ENCODE measurements at regions not wholly inside any gene's neighbourhood (a gene's known extent, or its start where the extent isn't known, plus 50 kb on each side); places are given as distances from the start of the nearest gene placed in this dataset.

DNA sequence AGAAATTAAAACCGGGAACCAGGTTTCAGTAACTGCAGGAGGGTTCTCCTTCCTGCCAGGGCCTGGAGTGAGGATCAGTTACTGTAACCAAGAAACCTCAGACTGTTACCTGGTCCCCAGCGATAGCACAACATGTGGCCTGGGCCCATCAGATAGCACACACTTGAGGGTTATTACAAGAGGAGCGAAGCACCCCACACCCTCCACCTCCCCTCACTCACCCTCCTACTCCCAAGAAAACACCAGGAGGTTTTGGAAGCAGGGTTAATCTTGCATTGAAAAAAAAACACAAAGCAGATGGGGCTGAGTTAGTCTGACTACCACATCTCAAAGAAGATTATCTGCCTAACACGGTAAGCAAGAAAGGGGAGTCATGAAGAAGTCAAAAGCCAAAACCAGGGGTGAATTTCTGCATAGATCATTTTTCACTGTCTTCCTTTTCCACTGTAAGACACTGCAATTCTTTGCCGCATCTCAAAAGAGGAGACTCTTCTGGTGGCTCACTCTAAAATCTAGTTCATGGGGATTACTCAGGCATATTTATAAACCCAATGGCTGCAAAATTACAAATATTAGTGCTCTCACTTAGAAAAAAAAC is 75.9 kb upstream of the DOCK9 start:
- Histone ChIP-seq H3K9me3 (ENCODE audit: control insufficient read depth in 2 of 2, low read length in 2 of 2) (no peaks in the 10 kb centered on the region), H3K27ac (ENCODE audit: low read length) (peak overlapping the region; percentile 24), H3K4me1 (ENCODE audit: control insufficient read depth, insufficient read depth, low read length) (peaks cover 31% of the 10 kb centered on the region), H3K27me3 (ENCODE audit: control insufficient read depth in 1 of 2, insufficient read depth in 2 of 2, low read length in 2 of 2) (no peaks in the 10 kb centered on the region), H3K36me3 (ENCODE audit: control insufficient read depth in 2 of 2, insufficient read depth in 2 of 2, low read length in 2 of 2) (no peaks in the 10 kb centered on the region), H3K4me3 (ENCODE audit: low read length in 2 of 2) (no peak overlapping the region), H3K9ac (ENCODE audit: low read length in 2 of 2) (peak overlapping the region in 1 of 2 donors; percentile 13)

DNA sequence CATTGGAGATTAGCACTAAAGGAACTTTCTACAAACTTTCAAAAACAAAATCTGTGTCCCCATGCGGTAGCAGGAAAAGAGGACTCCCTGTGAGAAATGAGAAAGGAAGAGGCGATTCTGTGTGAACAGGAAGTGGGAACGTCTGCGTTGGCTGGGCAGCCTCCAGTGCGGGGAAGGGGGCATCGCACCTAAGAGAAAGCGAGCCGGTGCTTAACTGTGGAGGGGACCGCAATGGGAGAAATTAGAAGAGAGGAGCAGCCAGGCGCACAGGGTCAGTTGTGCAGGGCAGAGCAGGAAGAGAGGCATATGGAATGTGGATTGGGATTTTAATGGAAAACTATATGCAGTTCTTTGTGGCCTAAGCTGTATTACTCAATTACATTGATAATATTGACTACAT is 77.4 kb upstream of the DOCK9 start:
- H3K27ac ChIP-seq (ENCODE audit: low read length): peak overlapping the region; percentile 55
- no peaks in the 10 kb centered on the region for H3K27me3 ChIP-seq (ENCODE audit: control insufficient read depth in 1 of 2, insufficient read depth in 2 of 2, low read length in 2 of 2)
- peak overlapping the region in 1 of 2 donors; percentile 1 for H3K4me3 ChIP-seq (ENCODE audit: low read length in 2 of 2)
- H3K4me1 ChIP-seq (ENCODE audit: control insufficient read depth, insufficient read depth, low read length): peaks cover 37% of the 10 kb centered on the region
- no peaks in the 10 kb centered on the region for H3K9me3 ChIP-seq (ENCODE audit: control insufficient read depth in 2 of 2, low read length in 2 of 2)
- H3K9ac ChIP-seq (ENCODE audit: low read length in 2 of 2): no peak overlapping the region
- no peaks in the 10 kb centered on the region for H3K36me3 ChIP-seq (ENCODE audit: control insufficient read depth in 2 of 2, insufficient read depth in 2 of 2, low read length in 2 of 2)

DNA sequence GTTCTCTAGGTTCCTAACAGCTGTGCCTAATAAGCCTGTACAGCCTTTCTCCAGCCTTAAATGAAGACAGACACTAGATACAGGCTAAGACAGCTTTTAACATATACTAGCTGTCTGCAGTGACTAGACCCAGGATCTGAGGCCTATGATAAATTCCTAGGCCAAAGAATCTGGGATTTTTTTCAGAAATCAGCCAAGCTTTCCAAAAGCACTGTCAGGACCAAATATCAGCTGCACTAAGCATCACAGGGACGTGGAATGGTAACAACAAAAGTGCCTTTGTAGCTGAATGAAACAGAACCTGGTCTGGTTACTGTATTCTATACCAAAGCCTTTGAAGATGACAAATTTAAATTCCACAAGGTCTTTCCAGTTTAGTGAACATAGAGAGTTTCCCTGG is 77.9 kb upstream of the DOCK9 start:
- Histone ChIP-seq H3K4me3 (ENCODE audit: low read length in 2 of 2) (peak overlapping the region in 1 of 2 donors; percentile 1), H3K9me3 (ENCODE audit: control insufficient read depth in 2 of 2, low read length in 2 of 2) (no peaks in the 10 kb centered on the region), H3K27ac (ENCODE audit: low read length) (peak overlapping the region; percentile 55), H3K4me1 (ENCODE audit: control insufficient read depth, insufficient read depth, low read length) (peaks cover 41% of the 10 kb centered on the region), H3K27me3 (ENCODE audit: control insufficient read depth in 1 of 2, insufficient read depth in 2 of 2, low read length in 2 of 2) (no peaks in the 10 kb centered on the region), H3K36me3 (ENCODE audit: control insufficient read depth in 2 of 2, insufficient read depth in 2 of 2, low read length in 2 of 2) (no peaks in the 10 kb centered on the region), H3K9ac (ENCODE audit: low read length in 2 of 2) (no peak overlapping the region)

DNA sequence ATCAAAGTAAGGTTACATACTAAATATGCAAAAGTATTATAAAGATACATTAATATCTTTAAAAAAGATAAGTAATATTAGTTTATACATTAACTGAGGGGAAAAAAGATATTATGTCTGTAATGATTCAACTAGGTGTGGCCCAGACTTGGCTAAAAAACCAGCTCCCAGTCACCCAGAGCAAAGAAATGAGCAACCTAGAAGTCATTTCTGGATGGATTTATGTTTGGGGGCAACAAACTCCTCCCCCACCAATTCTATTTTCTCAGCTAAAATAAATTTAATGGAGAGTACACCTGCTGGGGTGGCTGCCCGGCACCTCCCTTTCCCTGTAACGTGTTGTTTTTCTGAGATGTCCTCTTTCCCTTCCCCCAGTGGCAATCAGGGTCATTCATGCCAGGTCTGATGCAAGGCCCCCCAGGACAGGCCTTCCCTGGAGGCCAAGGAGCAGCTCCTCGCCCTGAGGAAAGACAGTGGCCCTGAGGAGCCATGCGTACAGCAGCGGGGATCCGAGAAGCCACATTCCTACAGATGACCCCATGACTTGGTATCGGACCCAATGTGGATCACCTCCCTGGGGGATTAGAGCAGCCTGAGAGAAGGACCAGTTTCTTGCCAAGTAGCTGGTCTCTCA is 78.6 kb upstream of the DOCK9 start:
- H3K36me3 ChIP-seq (ENCODE audit: control insufficient read depth in 2 of 2, insufficient read depth in 2 of 2, low read length in 2 of 2): no peaks in the 10 kb centered on the region
- H3K9me3 ChIP-seq (ENCODE audit: control insufficient read depth in 2 of 2, low read length in 2 of 2): no peaks in the 10 kb centered on the region
- peaks cover 42% of the 10 kb centered on the region for H3K4me1 ChIP-seq (ENCODE audit: control insufficient read depth, insufficient read depth, low read length)
- H3K4me3 ChIP-seq (ENCODE audit: low read length in 2 of 2): no peak overlapping the region
- no peak overlapping the region for H3K9ac ChIP-seq (ENCODE audit: low read length in 2 of 2)
- no peaks in the 10 kb centered on the region for H3K27me3 ChIP-seq (ENCODE audit: control insufficient read depth in 1 of 2, insufficient read depth in 2 of 2, low read length in 2 of 2)
- peak overlapping the region; percentile 60 for H3K27ac ChIP-seq (ENCODE audit: low read length)

DNA sequence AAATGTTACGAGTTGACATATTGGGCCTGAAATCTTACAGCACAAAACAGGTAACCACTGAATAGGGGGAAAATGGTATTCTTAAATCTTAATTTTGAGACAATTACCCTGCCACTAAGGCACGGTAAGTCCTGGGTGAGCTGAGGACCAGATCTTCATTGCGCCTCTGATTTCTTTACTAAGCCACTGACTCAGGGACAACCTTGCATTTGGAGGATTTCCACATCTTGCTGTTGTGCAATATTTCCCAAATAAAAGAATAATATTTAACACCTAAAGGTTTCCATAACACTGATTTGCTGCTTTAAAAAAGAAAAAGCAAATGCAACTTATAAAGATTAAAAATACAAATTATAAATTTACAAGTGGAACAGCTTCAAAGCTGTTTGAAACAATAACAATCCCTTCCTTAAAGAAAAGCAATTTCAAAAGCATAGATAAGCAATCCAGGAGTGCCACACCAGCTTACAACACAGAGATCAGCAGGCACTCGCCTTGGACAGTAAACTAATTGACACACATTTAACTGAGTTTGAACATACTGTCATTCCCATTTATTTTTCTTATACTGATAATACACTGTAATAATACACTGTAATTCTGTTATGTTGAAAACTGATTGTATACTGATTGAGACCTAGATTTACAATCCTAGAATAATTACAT is 79.6 kb upstream of the DOCK9 start:
- Histone ChIP-seq H3K9me3 (ENCODE audit: control insufficient read depth in 2 of 2, low read length in 2 of 2) (no peaks in the 10 kb centered on the region), H3K4me1 (ENCODE audit: control insufficient read depth, insufficient read depth, low read length) (peaks cover 45% of the 10 kb centered on the region), H3K9ac (ENCODE audit: low read length in 2 of 2) (no peak overlapping the region), H3K4me3 (ENCODE audit: low read length in 2 of 2) (no peak overlapping the region), H3K36me3 (ENCODE audit: control insufficient read depth in 2 of 2, insufficient read depth in 2 of 2, low read length in 2 of 2) (no peaks in the 10 kb centered on the region), H3K27me3 (ENCODE audit: control insufficient read depth in 1 of 2, insufficient read depth in 2 of 2, low read length in 2 of 2) (no peaks in the 10 kb centered on the region), H3K27ac (ENCODE audit: low read length) (peak overlapping the region; percentile 60)

DNA sequence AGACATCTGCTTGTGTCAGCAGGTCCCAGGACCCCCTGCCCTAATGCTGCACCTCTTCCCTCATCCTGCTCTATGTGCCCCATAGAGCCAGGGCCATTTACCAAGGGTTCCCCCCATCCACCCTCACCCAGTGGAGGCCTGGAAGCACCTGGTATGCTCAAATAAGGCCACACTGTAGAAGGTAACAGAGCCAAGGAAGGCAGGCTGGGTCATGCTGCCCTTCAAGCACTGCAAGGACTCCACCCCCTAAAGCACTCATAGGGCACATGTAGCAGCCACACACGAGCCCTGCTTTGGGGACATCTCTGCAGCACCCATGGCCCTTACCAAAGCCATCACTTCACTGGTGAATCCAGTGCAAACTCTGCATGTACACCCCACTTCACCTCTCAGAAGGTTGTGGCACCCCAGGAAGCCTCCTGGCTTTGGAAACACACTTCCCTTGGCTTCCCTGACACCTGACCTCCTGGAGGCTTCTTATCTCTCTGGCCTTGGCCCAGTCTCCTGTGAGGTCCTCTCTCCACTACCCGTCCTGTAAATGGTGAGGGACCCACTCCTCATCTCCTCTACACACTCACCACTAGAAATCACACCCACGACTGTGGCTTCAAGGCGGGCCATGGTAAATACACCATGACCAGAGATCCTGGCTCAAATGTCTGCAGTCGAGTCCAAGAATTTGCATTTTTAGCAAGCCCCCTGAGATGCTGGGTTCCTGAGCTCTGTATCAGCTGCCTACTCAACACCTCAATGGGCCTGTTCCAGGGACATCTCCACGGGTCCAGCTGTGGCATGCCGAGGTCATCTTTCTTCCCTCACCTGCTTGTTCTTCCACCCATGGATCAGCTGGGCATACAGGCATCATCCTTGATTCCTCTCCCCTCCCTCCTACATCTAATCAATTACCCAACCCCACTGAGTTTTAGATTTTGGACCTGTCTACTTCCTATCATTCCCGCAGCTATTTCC is 80.9 kb upstream of the DOCK9 start:
- Histone ChIP-seq H3K27ac (ENCODE audit: low read length) (peak overlapping the region; percentile 31), H3K36me3 (ENCODE audit: control insufficient read depth in 2 of 2, insufficient read depth in 2 of 2, low read length in 2 of 2) (no peaks in the 10 kb centered on the region), H3K4me3 (ENCODE audit: low read length in 2 of 2) (no peak overlapping the region), H3K4me1 (ENCODE audit: control insufficient read depth, insufficient read depth, low read length) (peaks cover 56% of the 10 kb centered on the region), H3K27me3 (ENCODE audit: control insufficient read depth in 1 of 2, insufficient read depth in 2 of 2, low read length in 2 of 2) (no peaks in the 10 kb centered on the region), H3K9ac (ENCODE audit: low read length in 2 of 2) (no peak overlapping the region), H3K9me3 (ENCODE audit: control insufficient read depth in 2 of 2, low read length in 2 of 2) (no peaks in the 10 kb centered on the region)

DNA sequence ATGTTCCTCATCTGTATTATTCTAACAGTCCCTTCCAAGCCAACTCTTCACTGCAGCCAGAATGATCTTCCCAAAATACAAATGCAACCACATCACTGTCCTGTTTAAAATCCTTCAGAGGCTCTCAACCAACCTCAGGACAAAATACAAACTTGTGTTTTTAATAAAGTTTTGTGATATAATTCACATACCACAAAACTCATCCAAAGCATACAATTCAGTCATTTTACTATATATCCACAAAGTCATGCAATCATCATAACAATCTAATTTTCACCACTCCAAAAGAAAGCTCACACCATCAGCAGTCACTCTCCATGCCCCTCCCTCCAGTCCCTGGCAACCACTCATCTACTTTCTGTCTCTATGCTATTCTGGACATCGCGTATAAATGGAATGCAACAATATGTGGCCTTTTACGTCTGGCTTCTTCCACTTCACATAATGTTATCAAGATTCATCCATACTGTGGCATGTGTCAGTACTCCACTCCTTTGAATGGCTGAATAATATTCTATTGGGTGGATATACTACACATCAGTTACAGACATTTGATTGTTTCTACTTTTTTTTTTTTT is 81.7 kb upstream of the DOCK9 start:
- Histone ChIP-seq H3K9ac (ENCODE audit: low read length in 2 of 2) (no peak overlapping the region), H3K4me3 (ENCODE audit: low read length in 2 of 2) (no peak overlapping the region), H3K27ac (ENCODE audit: low read length) (no peak overlapping the region), H3K4me1 (ENCODE audit: control insufficient read depth, insufficient read depth, low read length) (peaks cover 53% of the 10 kb centered on the region), H3K9me3 (ENCODE audit: control insufficient read depth in 2 of 2, low read length in 2 of 2) (no peaks in the 10 kb centered on the region), H3K27me3 (ENCODE audit: control insufficient read depth in 1 of 2, insufficient read depth in 2 of 2, low read length in 2 of 2) (no peaks in the 10 kb centered on the region), H3K36me3 (ENCODE audit: control insufficient read depth in 2 of 2, insufficient read depth in 2 of 2, low read length in 2 of 2) (no peaks in the 10 kb centered on the region)

DNA sequence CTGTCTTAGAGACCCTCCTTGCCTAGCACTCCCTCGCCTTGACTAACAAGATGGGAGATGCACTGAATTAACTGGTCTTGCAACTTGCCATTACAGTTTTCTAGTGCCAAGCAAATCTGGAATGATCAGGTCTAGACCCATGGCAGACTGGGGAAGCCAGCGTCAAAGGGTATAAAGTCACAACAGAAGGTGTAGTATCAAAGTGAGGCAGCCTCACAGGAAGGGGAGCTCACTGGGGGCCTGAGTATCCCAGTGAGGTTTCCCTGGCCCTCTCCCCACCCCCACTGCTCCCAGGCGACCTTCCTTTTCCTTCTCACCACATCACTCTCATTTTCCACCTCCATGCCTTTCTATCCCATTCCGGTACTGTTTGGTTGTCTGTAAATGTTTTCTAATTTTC is 83.5 kb upstream of the DOCK9 start:
- no peaks in the 10 kb centered on the region for H3K27me3 ChIP-seq (ENCODE audit: control insufficient read depth in 1 of 2, insufficient read depth in 2 of 2, low read length in 2 of 2)
- H3K36me3 ChIP-seq (ENCODE audit: control insufficient read depth in 2 of 2, insufficient read depth in 2 of 2, low read length in 2 of 2): no peaks in the 10 kb centered on the region
- H3K4me3 ChIP-seq (ENCODE audit: low read length in 2 of 2): no peak overlapping the region
- peaks cover 42% of the 10 kb centered on the region for H3K4me1 ChIP-seq (ENCODE audit: control insufficient read depth, insufficient read depth, low read length)
- H3K27ac ChIP-seq (ENCODE audit: low read length): peak overlapping the region; percentile 78
- H3K9me3 ChIP-seq (ENCODE audit: control insufficient read depth in 2 of 2, low read length in 2 of 2): no peaks in the 10 kb centered on the region
- H3K9ac ChIP-seq (ENCODE audit: low read length in 2 of 2): no peak overlapping the region

DNA sequence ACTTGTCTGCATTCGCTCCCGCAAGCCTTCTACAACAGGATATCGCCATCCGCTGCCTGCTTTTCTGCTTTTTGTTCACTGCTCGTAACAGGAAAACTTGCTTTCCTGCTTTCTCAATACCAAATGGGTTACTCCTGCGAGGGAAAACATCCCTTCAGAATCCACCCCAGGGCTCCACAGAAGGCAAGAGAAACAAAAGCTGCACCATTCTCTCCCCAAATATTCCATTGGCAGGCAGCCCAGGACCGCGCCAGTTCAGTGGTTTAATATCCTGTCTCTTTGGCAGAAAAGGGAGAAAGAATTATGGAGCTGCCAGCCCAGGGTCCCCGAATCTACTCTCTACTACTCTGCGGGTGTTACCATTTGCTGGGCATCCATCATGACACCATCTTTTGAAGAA is 84.7 kb upstream of the DOCK9 start:
- peaks cover 41% of the 10 kb centered on the region for H3K4me1 ChIP-seq (ENCODE audit: control insufficient read depth, insufficient read depth, low read length)
- peak overlapping the region; percentile 78 for H3K27ac ChIP-seq (ENCODE audit: low read length)
- H3K4me3 ChIP-seq (ENCODE audit: low read length in 2 of 2): peak overlapping the region; percentile 28 to 63
- no peaks in the 10 kb centered on the region for H3K27me3 ChIP-seq (ENCODE audit: control insufficient read depth in 1 of 2, insufficient read depth in 2 of 2, low read length in 2 of 2)
- no peaks in the 10 kb centered on the region for H3K36me3 ChIP-seq (ENCODE audit: control insufficient read depth in 2 of 2, insufficient read depth in 2 of 2, low read length in 2 of 2)
- H3K9ac ChIP-seq (ENCODE audit: low read length in 2 of 2): peak overlapping the region; percentile 3 to 29
- H3K9me3 ChIP-seq (ENCODE audit: control insufficient read depth in 2 of 2, low read length in 2 of 2): no peaks in the 10 kb centered on the region

DNA sequence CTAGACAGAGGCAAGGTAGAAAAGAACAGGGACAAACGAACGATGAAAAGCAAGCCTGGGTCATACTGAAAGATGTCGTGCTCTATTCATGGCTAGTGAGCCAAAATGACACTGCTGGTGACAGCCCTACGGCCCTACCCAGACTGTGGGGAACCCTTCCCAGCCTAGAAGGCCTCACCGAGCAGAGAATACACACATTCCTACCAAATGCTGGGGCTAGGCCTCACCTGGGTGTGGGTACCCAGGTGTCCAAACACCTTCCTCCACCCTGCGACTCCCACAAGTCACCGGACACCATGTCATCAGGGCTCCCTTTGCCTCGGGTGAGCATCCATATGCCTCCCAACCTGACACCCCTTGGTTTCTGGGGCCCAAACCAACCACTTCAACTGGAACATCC is 85.3 kb upstream of the DOCK9 start:
- H3K9me3 ChIP-seq (ENCODE audit: control insufficient read depth in 2 of 2, low read length in 2 of 2): no peaks in the 10 kb centered on the region
- peak overlapping the region; percentile 78 for H3K27ac ChIP-seq (ENCODE audit: low read length)
- H3K4me1 ChIP-seq (ENCODE audit: control insufficient read depth, insufficient read depth, low read length): peaks cover 47% of the 10 kb centered on the region
- peak overlapping the region in 1 of 2 donors; percentile 63 for H3K4me3 ChIP-seq (ENCODE audit: low read length in 2 of 2)
- peak overlapping the region in 1 of 2 donors; percentile 21 for H3K9ac ChIP-seq (ENCODE audit: low read length in 2 of 2)
- no peaks in the 10 kb centered on the region for H3K27me3 ChIP-seq (ENCODE audit: control insufficient read depth in 1 of 2, insufficient read depth in 2 of 2, low read length in 2 of 2)
- no peaks in the 10 kb centered on the region for H3K36me3 ChIP-seq (ENCODE audit: control insufficient read depth in 2 of 2, insufficient read depth in 2 of 2, low read length in 2 of 2)

Measured in stomach smooth muscle (tissue), 2 donors.